HPDE6-E6E7 (cell line): ENCODE measurements at regions not wholly inside any gene's neighbourhood (a gene's known extent, or its start where the extent isn't known, plus 50 kb on each side); places are given as distances from the start of the nearest gene placed in this dataset.

Source experiments
- DNase-seq: peaks from one replicate; pipeline ENCODE4 v3.0.0; 2011; ENCODE audit warnings: missing footprints; ENCODE audit errors: extremely low spot score

- no peak for DNase-seq
Observed at GRCh38 chr7:70907259-70908247, 224.4 kb upstream of the GALNT17 start.

DNA sequence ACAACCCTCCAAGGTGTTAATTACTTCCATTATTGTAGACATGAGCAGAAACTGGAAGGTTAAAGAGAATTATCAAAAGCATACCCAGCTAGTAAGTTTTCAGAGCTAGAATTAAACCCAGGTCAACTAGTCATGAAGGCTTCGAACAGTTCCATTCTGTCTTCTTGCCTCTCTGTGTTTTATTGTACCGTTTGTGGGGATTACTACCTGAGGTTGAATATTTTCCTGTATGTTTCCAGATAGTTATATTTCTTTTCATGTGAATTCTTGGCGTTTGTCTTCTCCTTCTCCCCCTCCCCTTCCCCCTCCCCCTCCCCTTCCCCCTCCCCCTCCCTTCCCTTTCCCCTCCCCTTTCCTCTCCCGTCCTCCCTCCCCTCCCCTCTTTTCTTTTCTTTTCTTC lies 218.0 kb upstream of the GALNT17 start:
- DNase-seq, result no peak

- no peak for DNase-seq
Observed at GRCh38 chr7:70915067-70915466, 216.9 kb upstream of the GALNT17 start.

DNA sequence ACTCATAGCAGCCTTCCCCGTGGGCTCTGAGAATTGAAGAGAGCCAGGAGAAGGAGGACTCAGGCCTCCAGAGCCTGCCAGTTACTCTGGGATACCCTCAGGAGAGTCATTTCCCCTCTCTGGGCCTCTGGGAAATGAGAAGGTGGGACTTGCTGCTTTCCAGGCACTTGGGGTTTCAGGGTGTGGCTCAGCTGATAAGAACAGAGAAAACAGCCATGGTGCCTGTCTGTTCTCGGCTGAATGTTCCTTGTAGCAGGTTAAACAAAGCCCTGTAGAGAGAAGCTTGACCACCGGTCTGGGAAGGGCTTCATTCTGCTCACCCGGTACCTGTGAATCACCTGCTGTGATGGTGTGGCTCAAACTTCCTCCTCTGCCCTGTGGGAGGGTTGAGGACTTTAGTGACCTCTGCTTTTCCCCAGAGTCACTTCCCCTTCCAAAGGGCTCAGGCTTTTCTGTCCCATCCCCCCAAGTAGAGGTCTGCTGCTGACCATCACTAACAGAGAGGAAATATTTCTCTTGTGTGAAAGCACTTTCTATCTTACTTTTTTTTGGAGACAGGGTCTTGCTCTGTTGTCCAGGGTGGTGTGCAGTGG lies 212.4 kb upstream of the GALNT17 start:
- no peak for DNase-seq

- no peak for DNase-seq
Observed at GRCh38 chr7:70920876-70921275, 211.1 kb upstream of the GALNT17 start.

GRCh38 chr7:70923181-70923845 lies 208.6 kb upstream of the GALNT17 start:
- no peak for DNase-seq

DNA sequence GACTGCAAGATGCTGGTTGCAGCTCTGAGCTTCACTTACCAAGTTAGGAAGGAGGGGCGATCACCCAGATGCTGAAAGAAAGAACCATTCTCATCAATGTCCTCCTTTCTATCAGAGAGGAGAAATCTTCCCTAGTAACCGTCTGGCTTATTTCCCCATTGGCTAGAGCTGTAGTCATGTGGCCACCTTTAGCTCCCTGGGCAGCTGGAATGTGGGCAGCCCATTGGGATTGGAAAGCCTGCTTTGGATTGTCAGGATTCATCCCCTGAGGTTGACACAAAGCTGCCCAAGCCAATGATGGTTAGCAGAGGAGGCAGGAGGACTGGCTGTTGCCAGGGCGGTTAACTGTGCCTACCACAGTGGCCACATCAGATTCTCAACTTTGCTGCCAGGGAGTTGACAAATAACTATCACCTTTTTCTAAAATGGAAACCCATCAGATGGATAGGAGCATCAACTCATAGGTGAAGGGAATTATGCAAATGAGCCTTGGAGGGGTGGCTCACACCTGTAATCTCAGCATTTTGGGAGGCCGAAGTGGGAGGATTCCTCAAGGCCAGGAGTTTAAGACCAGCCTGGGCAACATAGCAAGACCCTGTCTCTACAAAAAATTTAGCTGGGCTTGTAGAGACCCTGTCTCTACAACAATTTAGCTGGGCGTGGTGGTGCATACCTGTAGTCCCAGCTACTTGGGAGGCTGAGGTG lies 206.4 kb upstream of the GALNT17 start:
- no peak for DNase-seq

- DNase-seq, result no peak
Observed at GRCh38 chr7:70926666-70927065, 205.3 kb upstream of the GALNT17 start.

DNA sequence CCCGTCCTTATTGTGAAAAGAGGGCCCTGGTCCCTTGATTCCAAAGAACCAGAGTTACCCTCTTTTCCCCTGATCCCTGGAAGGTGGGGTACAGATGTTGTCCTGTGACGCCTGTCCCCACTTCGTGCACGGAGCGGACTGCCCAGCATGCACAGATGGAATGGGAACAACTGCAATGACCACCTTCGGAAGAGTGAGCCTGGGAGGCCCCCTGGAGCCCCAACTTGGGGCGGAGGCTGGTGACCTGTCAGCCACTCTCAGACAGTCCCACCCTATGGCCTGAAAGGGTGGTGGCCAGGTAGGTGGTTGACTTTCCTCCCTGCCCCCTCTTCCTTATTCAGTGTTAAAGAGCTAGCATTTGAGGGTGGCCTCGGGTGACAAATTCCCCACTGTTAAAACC lies 196.6 kb upstream of the GALNT17 start:
- no peak for DNase-seq

- DNase-seq, result no peak
Observed at GRCh38 chr7:70935854-70936253, 196.1 kb upstream of the GALNT17 start.

DNA sequence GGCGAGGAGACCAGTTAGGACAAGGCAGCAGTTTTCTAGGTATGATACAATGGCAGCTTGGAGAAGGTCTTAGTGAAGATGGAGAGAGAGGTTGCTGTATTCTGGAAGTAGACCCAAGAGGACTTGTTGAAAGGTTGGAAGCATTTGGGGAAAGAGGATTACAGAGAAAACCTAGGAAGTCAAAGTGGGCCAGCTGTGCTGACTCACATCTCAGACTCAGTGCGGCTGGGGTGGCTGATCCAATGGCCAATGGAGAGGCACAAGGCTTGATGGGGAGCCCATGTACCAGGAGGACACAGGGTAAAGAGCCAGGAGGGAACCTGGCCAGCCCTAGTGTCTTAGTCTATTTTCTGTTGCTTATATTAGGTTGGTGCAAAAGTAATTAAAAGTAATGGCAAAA lies 194.5 kb upstream of the GALNT17 start:
- DNase-seq, result no peak

GRCh38 chr7:70940597-70940996 lies 191.3 kb upstream of the GALNT17 start:
- DNase-seq, result no peak

DNA sequence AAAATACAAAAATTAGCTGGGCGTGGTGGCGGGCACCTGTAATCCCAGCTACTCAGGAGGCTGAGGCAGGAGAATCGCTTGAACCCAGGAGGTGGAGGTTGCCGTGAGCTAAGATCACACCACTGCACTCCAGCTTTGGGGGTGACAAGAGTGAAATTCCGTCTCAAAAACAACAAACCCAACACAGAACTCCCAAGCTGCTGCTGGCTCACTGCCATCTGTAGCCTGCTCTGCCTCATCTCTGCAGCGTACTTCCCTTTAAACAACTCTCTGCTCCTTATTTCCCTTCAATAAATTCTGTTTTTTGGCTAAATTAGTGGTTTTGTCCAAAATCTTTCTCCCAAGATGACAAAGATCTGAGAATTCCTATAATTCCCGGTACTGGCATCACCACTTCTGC lies 189.2 kb upstream of the GALNT17 start:
- DNase-seq, result no peak

DNA sequence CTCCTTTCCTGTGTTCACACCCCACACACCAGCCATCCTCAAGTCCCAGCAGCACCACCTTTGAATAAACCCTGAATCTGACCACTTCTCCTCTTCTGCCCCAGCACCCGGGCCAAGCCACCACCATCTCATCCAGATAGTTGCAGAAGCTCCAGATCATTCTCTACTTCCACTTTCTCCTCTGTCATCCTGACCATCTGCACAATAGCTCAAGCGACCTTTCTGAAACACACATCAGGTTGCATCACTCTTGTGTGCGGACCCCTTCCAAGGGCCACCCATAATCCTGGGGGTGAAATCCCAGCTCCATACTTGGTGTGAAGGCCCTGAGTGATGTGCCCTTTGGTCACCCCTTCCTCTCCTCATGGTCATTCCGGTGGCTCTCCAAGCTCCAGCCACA lies 187.4 kb upstream of the GALNT17 start:
- no peak for DNase-seq

GRCh38 chr7:70947181-70947580 lies 184.8 kb upstream of the GALNT17 start:
- no peak for DNase-seq

DNA sequence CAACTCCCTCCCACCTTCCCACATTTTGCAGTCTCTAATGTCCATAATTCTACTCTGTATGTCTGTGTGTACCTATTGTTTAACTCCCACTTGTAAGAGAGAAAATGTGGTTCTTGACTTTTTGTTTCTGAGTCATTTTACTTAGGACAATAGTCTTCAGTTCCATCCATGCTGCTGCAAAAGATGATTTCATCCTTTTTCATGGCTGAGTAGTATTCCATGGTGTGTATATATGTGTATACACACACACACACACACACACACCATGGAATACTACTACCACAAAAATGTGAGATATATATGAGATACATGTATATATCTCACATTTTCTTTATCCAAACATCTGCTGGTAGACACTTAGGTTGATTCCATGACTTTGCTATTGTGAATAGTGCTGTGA lies 182.1 kb upstream of the GALNT17 start:
- no peak for DNase-seq

DNA sequence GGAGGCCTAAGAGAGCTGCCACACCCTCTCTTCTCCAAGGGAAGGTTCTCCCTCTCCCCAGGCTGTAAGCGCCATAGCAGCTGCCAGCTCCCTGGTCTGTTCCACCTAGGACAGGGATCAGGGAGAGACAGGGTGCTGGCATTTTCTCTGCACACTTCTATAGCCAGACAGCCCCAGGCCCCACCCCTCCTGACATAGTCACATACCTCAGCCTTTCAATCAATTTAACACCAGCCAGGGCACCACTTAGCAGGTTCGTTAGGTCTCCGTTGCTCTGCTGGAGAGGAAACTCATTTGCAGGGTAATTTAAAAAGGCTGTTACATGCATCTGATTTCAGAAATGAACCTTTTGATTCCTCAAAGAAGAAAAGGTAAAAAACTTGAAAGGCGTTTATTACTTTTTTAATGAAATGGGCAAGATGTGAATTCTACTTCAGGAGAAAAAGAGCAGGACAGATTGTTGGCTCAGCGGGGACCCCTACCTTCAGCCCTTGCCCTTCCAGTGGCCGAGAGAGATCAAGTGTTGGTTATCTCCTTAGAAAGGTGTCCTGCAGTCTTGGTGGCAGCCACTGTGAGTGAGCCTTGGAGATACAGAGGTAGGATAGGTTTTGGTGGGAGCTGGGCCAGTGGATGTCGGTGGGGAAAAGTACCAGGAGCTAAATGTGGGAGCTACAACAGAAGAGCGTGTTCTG lies 180.5 kb upstream of the GALNT17 start:
- DNase-seq, result no peak

GRCh38 chr7:70952311-70952710 lies 179.6 kb upstream of the GALNT17 start:
- no peak for DNase-seq

DNA sequence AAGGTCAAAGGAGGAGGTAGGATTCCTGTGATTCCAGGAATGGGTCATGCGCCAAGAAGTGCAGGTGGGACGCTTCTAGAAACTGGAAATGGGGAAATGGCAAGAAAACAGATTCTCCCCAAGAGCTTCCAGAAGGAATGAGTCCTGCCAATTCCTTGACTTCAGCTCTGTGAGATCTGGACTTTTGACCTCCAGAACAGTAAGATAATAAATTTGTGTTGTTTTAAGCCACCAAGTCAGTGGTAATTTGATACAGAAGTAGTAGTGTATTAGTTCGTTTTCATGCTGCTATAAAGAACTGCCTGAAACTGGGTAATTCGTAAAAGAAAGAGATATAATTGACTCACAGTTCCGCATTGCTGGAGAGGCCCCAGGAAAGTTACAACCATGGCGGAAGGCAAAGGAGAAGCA lies 178.6 kb upstream of the GALNT17 start:
- no peak for DNase-seq

- DNase-seq, result no peak
Observed at GRCh38 chr7:70953796-70954195, 178.1 kb upstream of the GALNT17 start.

GRCh38 chr7:70972693-70973092 lies 159.3 kb upstream of the GALNT17 start:
- DNase-seq, result no peak
